ENCODE measurements at regions not wholly inside any gene's neighbourhood (a gene's known extent, or its start where the extent isn't known, plus 50 kb on each side); places are given as distances from the start of the nearest gene placed in this dataset.
"Not testable (repeated sequence)": the region's sequence is repeated elsewhere in the genome, so short reads cannot be mapped to it uniquely, and the experiment has no call there.

- TF ChIP-seq, protein P1, sequence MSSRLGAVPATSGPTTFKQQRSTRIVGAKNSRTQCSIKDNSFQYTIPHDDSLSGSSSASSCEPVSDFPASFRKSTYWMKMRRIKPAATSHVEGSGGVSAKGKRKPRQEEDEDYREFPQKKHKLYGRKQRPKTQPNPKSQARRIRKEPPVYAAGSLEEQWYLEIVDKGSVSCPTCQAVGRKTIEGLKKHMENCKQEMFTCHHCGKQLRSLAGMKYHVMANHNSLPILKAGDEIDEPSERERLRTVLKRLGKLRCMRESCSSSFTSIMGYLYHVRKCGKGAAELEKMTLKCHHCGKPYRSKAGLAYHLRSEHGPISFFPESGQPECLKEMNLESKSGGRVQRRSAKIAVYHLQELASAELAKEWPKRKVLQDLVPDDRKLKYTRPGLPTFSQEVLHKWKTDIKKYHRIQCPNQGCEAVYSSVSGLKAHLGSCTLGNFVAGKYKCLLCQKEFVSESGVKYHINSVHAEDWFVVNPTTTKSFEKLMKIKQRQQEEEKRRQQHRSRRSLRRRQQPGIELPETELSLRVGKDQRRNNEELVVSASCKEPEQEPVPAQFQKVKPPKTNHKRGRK (CRISPR knock-in tag; IDR thresholded peaks at IDR 0.05; ENCODE audit: borderline replicate concordance), result not testable (repeated sequence)
- TF ChIP-seq JUN (CRISPR knock-in tag; IDR thresholded peaks at IDR 0.05); GTF2I (CRISPR knock-in tag; conservative IDR thresholded peaks at IDR 0.05); SP1 (CRISPR knock-in tag; conservative IDR thresholded peaks at IDR 0.05); ZNF138 (CRISPR knock-in tag; conservative IDR thresholded peaks at IDR 0.05); FOXJ3 (CRISPR knock-in tag; IDR thresholded peaks at IDR 0.05; ENCODE audit: borderline replicate concordance); KAT7 (CRISPR knock-in tag; IDR thresholded peaks at IDR 0.05; ENCODE audit: borderline replicate concordance); CTCF (IDR thresholded peaks at IDR 0.05); ELF4 (CRISPR knock-in tag; IDR thresholded peaks at IDR 0.05; ENCODE audit: low read depth); RELA (CRISPR knock-in tag; IDR thresholded peaks at IDR 0.05; ENCODE audit: borderline replicate concordance); E2F1 (CRISPR knock-in tag; IDR thresholded peaks at IDR 0.05); MLX (CRISPR knock-in tag; IDR thresholded peaks at IDR 0.05); E2F4 (CRISPR knock-in tag; IDR thresholded peaks at IDR 0.05; ENCODE audit: borderline replicate concordance, low read depth): not testable (repeated sequence)
Measured at GRCh38 chr9:97099540-97099939, 60.6 kb upstream of the CTSV start.

All from WTC11 (cell line).